ENCODE measurements at regions not wholly inside any gene's neighbourhood (a gene's known extent, or its start where the extent isn't known, plus 50 kb on each side); places are given as distances from the start of the nearest gene placed in this dataset.

DNA sequence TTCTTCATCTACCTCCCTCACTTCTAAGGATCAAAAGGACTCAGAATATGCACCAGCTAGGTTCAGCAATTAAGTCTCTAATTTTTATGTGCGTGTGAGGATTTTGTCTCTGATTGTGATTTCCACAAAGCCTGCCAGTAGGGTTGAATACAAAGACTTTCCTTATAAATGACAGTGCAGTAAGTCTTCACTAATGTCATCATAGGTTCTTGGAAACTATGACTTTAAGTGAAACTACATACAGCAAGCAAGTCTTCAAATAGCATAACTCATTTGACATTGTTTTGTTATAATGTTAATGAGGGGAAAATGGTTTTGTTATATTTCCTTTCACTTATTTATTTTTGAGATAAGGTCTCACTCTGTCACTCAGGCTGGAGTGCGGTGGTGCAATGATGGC lies 526.3 kb upstream of the DCC start:
- no peak for DNase-seq (ENCODE audit: low read depth in 2 of 2)

- DNase-seq (ENCODE audit: low read depth in 2 of 2) = no peak
Observed at GRCh38 chr18:51821610-51822009, 518.4 kb upstream of the DCC start.

- no peak for DNase-seq (ENCODE audit: low read depth in 2 of 2)
Observed at GRCh38 chr18:51824746-51825145, 515.3 kb upstream of the DCC start.

GRCh38 chr18:51833850-51834249 lies 506.1 kb upstream of the DCC start:
- no peak for DNase-seq (ENCODE audit: low read depth in 2 of 2)

GRCh38 chr18:51848702-51849101 lies 491.3 kb upstream of the DCC start:
- no peak for DNase-seq (ENCODE audit: low read depth in 2 of 2)

DNA sequence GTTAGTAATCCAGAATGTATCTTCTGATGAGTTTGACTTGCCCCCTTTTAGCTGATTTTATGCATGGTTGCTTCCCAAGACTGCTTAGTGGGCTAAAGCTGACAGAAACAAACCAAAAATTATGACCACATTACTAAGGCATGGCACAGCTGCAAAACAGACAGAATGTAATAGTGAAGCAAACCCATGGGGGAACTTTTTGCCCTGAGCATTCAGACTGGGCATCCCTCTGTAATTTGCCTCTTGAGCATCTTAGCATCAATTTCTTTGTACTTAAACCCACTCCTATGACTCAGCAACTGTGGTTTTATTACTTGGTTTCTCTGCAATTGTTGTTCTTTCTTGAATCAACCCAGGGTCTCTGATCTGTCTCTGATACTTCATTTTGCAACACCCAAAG lies 487.3 kb upstream of the DCC start:
- DNase-seq (ENCODE audit: low read depth in 2 of 2) = no peak

DNA sequence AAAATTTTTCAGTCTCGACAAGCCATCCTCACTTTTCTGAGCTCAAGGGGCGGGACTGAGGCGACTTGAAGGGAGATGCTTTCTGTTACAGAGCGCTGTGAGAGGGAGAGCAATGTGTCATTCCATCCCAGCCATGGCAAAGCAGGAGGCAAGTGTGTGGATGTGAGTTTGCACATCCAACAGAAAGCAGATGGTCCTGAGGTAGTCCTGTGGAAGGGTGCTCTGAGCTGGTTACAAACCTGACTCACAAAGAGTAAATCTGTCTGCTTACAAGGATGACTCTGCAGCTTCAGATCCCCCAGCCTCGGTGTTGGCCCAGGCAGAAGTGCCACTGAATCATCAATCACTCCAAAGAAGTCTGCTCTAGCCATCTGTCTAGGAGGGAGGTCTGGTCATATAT lies 482.0 kb upstream of the DCC start:
- no peak for DNase-seq (ENCODE audit: low read depth in 2 of 2)

- no peak for DNase-seq (ENCODE audit: low read depth in 2 of 2)
Observed at GRCh38 chr18:51861046-51861445, 479.0 kb upstream of the DCC start.

DNA sequence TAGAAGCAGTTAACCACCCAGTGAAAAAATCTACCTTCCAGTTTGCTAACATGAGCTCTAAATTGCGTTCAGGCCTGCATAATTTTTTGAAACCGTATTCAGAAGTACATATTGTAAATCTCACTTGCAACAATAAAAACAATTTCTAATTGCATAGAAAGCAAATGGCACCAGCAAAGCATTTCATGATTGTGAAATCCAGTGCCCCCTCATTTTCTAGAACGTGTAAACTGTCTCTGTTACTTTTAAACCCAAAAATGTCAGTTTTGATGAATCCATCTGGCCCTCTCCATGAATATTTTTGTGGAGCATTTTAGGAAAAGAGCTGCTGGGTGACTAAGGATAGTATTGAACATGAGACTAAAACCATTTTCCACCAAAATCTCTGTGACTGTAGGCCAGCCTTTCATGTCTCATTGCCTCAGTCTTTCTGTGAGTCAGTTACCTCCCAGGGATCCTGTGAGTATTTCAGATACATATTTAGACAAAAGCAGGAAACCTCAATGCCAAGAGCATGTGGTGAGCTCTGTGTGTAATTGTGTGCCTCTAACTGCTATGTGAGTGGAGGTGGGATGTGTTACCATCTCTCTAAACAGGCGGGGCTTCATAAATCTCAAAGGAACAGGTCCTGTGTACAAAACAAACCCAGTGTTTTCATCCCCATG lies 477.8 kb upstream of the DCC start:
- DNase-seq (ENCODE audit: low read depth in 2 of 2) = no peak

DNA sequence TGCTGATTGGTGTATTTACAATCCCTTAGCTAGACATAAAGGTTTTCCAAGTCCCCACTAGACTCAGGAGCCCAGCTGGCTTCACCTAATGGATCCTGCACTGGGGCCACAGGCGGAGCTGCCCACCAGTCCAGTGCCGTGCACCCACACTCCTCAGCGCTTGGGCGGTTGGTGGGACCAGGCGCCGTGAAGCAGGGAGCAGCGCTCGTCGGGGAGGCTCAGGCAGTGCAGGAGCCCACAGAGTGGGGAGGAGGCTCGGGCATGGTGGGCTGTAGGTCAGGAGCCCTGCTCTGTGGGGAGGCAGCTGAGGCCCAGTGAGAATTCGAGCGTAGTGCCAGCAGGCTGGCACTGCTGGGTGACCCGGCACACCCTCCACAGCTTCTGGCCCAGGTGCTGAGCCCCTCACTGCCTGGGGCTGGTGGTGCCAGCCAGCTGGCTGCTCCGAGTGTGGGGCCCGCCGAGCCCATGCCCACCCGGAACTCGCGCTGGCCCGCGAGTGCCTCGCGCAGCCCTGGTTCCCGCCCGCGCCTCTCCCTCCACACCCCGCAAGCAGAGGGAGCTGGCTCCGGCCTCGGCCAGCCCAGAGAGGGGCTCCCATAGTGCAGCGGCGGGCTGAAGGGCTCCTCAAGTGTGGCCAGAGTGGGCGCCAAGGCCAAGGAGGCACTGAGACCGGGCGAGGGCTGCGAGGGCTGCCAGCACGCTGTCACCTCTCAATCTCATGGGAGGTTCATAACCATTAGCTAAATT lies 475.6 kb upstream of the DCC start:
- no peak for DNase-seq (ENCODE audit: low read depth in 2 of 2)

- DNase-seq (ENCODE audit: low read depth in 2 of 2) = no peak
Observed at GRCh38 chr18:51865538-51865937, 474.5 kb upstream of the DCC start.

- peak; percentile 38 to 44 for DNase-seq (ENCODE audit: low read depth in 2 of 2)
Observed at GRCh38 chr18:51867767-51868166, 472.2 kb upstream of the DCC start.

GRCh38 chr18:51878724-51879123 lies 461.3 kb upstream of the DCC start:
- DNase-seq (ENCODE audit: low read depth in 2 of 2) = no peak

DNA sequence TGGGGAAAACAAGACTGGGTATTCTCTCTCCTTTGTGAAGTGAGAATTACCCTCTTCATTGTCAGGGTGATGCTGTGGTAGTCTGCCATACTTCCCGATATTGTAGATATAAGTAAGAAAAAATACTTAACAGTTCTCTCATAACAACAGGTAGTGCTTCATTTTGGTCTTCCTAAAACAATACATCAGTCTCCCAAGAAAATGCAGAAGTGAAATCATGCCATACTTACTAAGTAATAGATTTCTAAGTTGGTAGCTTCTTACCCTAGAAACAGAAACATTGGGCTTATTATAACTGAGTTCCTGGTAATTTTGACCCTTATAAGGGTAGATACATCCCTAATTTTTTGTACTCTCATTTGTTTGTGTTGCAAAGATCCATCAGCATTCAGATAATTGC lies 460.7 kb upstream of the DCC start:
- no peak for DNase-seq (ENCODE audit: low read depth in 2 of 2)

GRCh38 chr18:51881394-51881793 lies 458.6 kb upstream of the DCC start:
- no peak for DNase-seq (ENCODE audit: low read depth in 2 of 2)

GRCh38 chr18:51884039-51884438 lies 456.0 kb upstream of the DCC start:
- DNase-seq (ENCODE audit: low read depth in 2 of 2) = no peak

- DNase-seq (ENCODE audit: low read depth in 2 of 2) = peak in 1 of 2 donors; percentile 2
Observed at GRCh38 chr18:51890762-51891161, 449.2 kb upstream of the DCC start.

GRCh38 chr18:51891876-51892275 lies 448.1 kb upstream of the DCC start:
- no peak for DNase-seq (ENCODE audit: low read depth in 2 of 2)

- DNase-seq (ENCODE audit: low read depth in 2 of 2) = no peak
Observed at GRCh38 chr18:51897884-51898283, 442.1 kb upstream of the DCC start.

GRCh38 chr18:51907687-51908597 lies 432.1 kb upstream of the DCC start:
- DNase-seq (ENCODE audit: low read depth in 2 of 2) = no peak

- DNase-seq (ENCODE audit: low read depth in 2 of 2) = no peak
Observed at GRCh38 chr18:51908598-51908944, 431.4 kb upstream of the DCC start.

DNA sequence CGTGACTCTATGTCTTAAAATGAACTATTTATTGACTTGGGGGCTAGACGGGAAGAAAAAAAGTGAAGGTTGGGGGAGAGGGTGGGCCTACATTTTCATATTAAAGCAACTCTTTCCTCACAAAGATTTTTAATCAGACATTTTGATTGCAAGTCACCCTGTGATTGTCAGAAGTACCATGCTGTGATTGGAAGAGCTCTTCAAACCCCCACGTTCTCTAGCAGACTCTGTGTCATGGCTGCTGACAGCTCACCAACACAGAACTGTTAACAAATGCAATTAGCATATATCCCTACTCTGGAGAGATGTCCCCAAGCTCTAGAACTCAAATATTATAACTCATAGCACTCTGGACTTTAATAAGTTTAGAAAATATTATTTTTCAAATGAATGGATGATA lies 428.4 kb upstream of the DCC start:
- DNase-seq (ENCODE audit: low read depth in 2 of 2) = no peak

All from lung microvascular endothelial cell (primary cell).